ENCODE measurements at regions not wholly inside any gene's neighbourhood (a gene's known extent, or its start where the extent isn't known, plus 50 kb on each side); places are given as distances from the start of the nearest gene placed in this dataset.

- no peak for TF ChIP-seq CTCF (IDR thresholded peaks at IDR 0.05; ENCODE audit: borderline replicate concordance, control extremely low read depth, extremely low read depth, insufficient read depth, missing control alignments)
- DNase-seq (ENCODE audit: low spot score) = no peak
- in situ Hi-C loops (cut with MboI; ENCODE audit: low sequenced_read_pairs, unreplicated experiment) = no loop called here
Measured at GRCh38 chr10:28925121-28925663, 247.9 kb downstream of the BAMBI start.

- no peak for DNase-seq (ENCODE audit: low spot score)
- TF ChIP-seq CTCF (IDR thresholded peaks at IDR 0.05; ENCODE audit: borderline replicate concordance, control extremely low read depth, extremely low read depth, insufficient read depth, missing control alignments) = no peak
- in situ Hi-C loops (cut with MboI; ENCODE audit: low sequenced_read_pairs, unreplicated experiment) = no loop called here
Measured at GRCh38 chr10:28926932-28927331, 249.6 kb downstream of the BAMBI start.

- TF ChIP-seq CTCF (IDR thresholded peaks at IDR 0.05; ENCODE audit: borderline replicate concordance, control extremely low read depth, extremely low read depth, insufficient read depth, missing control alignments) = no peak
- in situ Hi-C loops (cut with MboI; ENCODE audit: low sequenced_read_pairs, unreplicated experiment) = no loop called here
- no peak for DNase-seq (ENCODE audit: low spot score)
Measured at GRCh38 chr10:28928484-28928883, 251.2 kb downstream of the BAMBI start.

- no peak for DNase-seq (ENCODE audit: low spot score)
- no peak for TF ChIP-seq CTCF (IDR thresholded peaks at IDR 0.05; ENCODE audit: borderline replicate concordance, control extremely low read depth, extremely low read depth, insufficient read depth, missing control alignments)
- in situ Hi-C loops (cut with MboI; ENCODE audit: low sequenced_read_pairs, unreplicated experiment) = no loop called here
Measured at GRCh38 chr10:28929942-28930341, 252.6 kb downstream of the BAMBI start.

- in situ Hi-C loops (cut with MboI; ENCODE audit: low sequenced_read_pairs, unreplicated experiment) = no loop called here
- DNase-seq (ENCODE audit: low spot score) = no peak
- no peak for TF ChIP-seq CTCF (IDR thresholded peaks at IDR 0.05; ENCODE audit: borderline replicate concordance, control extremely low read depth, extremely low read depth, insufficient read depth, missing control alignments)
Measured at GRCh38 chr10:28930514-28931495, 253.5 kb downstream of the BAMBI start.

- in situ Hi-C loops (cut with MboI; ENCODE audit: low sequenced_read_pairs, unreplicated experiment) = no loop called here
- no peak for TF ChIP-seq CTCF (IDR thresholded peaks at IDR 0.05; ENCODE audit: borderline replicate concordance, control extremely low read depth, extremely low read depth, insufficient read depth, missing control alignments)
- no peak for DNase-seq (ENCODE audit: low spot score)
Measured at GRCh38 chr10:28935061-28935460, 257.7 kb downstream of the BAMBI start.
